Bronchial epithelial cell (primary cell): ENCODE measurements at regions not wholly inside any gene's neighbourhood (a gene's known extent, or its start where the extent isn't known, plus 50 kb on each side); places are given as distances from the start of the nearest gene placed in this dataset.

Source experiments
- DNase-seq: peaks from one replicate; pipeline ENCODE4 v3.0.0-alpha.2; 2010; ENCODE audit warnings: low read depth
- FAIRE-seq: peaks from 2 replicates; lab custom pipeline; 2011; peaks lifted over from hg19 to GRCh38; lab: Jason Lieb, UNC
- H3K27me3 ChIP-seq: 2 replicates; pipeline ENCODE4 v1.5.1; 2011; ENCODE audit warnings: low read length; ENCODE audit not compliant: control insufficient read depth, insufficient read depth
- H3K36me3 ChIP-seq: 2 replicates; pipeline ENCODE4 v1.5.1; 2011; ENCODE audit warnings: low read length; ENCODE audit not compliant: control insufficient read depth, insufficient read depth
- H3K4me3 ChIP-seq: 2 replicates; pipeline ENCODE4 v1.5.1; 2011; ENCODE audit warnings: mild to moderate bottlenecking, low read depth, low read length, control low read depth
- TF ChIP-seq, protein P1 (sequence below): IDR thresholded peaks from 2 replicates; pipeline ENCODE4 v1.5.1; 2011; ENCODE audit warnings: mild to moderate bottlenecking, moderate library complexity, low read length, control low read depth, inconsistent platforms; ENCODE audit not compliant: insufficient read depth, severe bottlenecking

DNA sequence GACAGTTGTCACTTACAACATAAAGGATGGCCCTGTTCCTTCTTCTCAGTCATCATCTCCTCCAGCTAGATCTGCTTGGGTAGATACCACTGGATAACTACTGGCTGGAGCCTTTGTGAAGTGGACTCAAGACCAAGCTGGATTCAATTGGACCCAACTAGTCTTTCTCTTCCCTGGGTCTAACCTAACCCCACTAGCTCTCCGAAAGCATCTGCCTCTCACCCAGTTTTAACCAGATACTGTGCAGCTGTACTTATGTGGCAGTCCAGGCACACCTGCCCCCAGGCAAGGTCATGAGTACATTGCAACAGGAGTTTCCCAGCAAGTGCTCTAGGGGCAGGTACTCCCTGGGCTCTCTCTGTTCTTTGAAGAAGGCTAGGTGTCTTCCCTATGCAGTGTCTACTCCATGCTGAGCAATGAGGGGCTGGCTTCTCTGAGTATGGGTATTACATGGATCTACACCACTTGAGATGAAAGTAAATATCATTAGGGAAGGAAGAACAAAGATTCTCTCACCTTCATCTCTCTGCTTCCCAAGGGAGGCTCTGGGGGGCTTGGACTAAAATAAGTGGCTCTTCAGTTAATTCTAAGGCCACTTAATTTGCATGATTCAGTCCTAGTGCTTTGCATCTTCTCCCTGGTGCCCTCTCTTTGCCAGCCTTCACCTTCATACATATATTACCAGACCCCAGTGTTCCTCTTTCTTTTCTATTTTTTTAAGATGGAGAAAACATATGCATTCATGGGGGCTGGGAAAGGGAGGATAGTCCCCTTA lies 236.1 kb downstream of the NXPE2 start:
- no peak for FAIRE-seq

DNA sequence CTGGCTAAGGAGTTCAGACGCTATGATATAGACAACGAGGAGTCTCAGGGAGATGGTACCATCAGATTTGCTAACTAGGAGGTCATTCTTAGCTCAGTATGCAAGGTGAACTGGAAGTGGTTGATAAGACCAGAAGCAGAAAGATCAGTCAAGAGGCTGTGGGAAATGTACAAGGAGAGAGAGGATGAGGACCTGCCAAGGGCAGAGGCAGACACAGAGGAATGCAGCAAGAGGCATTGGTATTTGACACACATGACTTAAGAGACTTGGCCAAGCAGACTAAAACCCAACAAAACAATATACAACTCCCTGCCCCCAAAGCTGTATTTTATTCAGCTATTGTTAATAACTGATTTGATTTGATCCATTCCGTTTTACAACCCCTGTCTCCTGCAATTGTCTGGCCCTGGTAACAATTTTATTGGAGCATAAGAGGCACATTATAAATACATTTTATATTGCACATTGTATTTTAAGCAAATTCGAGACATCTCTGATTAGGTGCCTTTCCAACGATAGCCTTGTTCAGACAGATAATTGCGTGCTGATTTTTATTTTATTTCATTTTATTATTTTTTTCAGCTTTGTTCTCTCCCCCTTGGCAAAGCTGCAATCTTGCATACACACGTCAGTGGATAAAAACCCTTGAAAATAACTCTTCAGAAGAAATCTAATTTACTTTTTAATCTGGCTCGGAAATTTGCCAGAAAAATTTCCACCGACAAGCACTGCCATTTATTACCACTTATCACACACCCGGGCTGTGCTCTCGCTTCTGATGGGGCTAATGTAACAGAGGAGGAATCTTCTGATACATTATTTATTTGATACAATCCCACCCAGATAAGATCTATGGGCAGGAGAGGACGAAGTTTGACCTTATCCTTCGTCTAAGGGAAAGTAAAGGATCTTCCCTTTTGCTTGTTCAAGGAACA lies 237.8 kb downstream of the NXPE2 start:
- Histone ChIP-seq H3K4me3 (no peak overlapping the region), H3K36me3 (no peaks in the 10 kb centered on the region), H3K27me3 (no peaks in the 10 kb centered on the region)
- TF ChIP-seq, protein P1, sequence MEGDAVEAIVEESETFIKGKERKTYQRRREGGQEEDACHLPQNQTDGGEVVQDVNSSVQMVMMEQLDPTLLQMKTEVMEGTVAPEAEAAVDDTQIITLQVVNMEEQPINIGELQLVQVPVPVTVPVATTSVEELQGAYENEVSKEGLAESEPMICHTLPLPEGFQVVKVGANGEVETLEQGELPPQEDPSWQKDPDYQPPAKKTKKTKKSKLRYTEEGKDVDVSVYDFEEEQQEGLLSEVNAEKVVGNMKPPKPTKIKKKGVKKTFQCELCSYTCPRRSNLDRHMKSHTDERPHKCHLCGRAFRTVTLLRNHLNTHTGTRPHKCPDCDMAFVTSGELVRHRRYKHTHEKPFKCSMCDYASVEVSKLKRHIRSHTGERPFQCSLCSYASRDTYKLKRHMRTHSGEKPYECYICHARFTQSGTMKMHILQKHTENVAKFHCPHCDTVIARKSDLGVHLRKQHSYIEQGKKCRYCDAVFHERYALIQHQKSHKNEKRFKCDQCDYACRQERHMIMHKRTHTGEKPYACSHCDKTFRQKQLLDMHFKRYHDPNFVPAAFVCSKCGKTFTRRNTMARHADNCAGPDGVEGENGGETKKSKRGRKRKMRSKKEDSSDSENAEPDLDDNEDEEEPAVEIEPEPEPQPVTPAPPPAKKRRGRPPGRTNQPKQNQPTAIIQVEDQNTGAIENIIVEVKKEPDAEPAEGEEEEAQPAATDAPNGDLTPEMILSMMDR: no peak
- no peak for FAIRE-seq
- DNase-seq: no peak

More for the DNA sequence above, 236.1 kb downstream of the NXPE2 start:
- Histone ChIP-seq H3K36me3 (no peaks in the 10 kb centered on the region), H3K4me3 (no peak overlapping the region), H3K27me3 (no peaks in the 10 kb centered on the region)
- TF ChIP-seq, protein P1: no peak
- DNase-seq: no peak

DNA sequence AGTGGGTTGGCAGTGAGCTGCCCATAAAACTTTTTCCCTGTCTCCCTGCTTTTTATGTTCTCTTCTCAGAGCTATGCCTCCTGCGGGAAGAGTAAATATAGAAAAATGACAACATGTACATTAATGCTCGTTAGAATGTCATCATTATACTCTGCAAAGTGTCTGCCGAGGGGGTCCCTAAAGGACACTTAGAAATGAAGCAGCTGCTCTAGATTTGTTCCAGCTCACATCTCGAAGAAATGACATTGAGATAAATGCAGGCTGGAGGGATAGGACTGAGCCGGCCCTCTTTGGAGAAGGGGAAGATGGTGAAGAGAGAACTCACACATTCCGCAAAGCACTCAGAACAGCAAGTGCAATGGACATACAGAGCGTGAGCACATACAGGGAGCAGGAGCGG lies 240.0 kb downstream of the NXPE2 start:
- TF ChIP-seq, protein P1: no peak
- no peaks in the 10 kb centered on the region for H3K27me3 ChIP-seq
- FAIRE-seq (no peak), DNase-seq (no peak)
- H3K36me3 ChIP-seq: no peaks in the 10 kb centered on the region
- H3K4me3 ChIP-seq: no peak overlapping the region

DNA sequence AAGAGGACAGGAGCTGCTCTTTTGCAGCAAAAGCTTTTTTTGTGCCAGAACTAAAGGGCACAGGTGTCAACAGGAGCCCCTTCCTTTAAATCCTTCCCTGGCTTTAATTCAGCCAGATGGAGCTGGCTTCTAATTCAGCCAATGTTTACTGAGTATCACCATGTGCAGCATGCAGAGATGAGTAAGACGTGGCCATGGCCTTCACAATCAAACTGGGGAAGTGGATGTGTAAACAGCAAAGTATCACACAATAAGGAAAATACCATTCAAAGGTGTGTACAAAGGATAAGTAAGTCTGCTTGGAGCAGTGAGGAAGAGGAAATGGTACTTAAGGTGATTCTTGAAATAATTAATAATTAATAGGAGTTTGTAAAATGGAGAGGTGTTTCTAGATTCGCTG lies 243.4 kb downstream of the NXPE2 start:
- no peak for DNase-seq
- Histone ChIP-seq H3K4me3 (no peak overlapping the region), H3K36me3 (no peaks in the 10 kb centered on the region), H3K27me3 (no peaks in the 10 kb centered on the region)
- FAIRE-seq: peak; percentile 13
- TF ChIP-seq, protein P1: no peak

DNA sequence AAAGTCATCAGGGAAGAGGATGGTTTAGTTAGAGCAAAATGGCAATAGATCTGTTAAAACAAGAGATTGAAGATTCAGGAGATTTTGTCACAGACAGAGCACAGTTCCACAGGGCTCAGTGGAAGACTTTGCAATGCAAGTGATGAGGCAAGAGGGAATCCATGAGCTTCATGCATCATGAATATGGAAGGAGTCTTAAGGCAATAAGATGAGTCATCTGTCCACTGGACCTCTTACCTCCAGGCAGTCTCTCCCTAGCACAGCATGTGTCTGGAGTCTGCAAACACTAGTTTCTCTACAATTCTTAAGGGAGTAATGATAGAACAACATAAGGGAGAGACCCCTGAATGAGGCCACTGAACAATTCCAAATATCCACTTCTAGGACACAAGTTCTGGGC lies 245.7 kb downstream of the NXPE2 start:
- TF ChIP-seq, protein P1: no peak
- H3K27me3 ChIP-seq: no peaks in the 10 kb centered on the region
- peak; percentile 5 for DNase-seq
- FAIRE-seq: no peak
- no peaks in the 10 kb centered on the region for H3K36me3 ChIP-seq
- no peak overlapping the region for H3K4me3 ChIP-seq
